Thymus (tissue), 11 donors: ENCODE measurements at regions not wholly inside any gene's neighbourhood (a gene's known extent, or its start where the extent isn't known, plus 50 kb on each side); places are given as distances from the start of the nearest gene placed in this dataset.
A peak's percentile ranks its signal among the peaks of the same experiment; 100 is the strongest.

Experiments used
- DNase-seq, 9 donors: peaks; one replicate each; pipeline ENCODE4 v3.0.0-alpha.2; 2013; ENCODE audit warnings: low spot score in 9 of 9, low read depth in 6 of 9, missing footprints in 1 of 9
- H3K27ac ChIP-seq, 2 donors: one replicate each; pipeline ENCODE4 v1.5.1; 2013; ENCODE audit warnings: control low read depth in 1 of 2, low read depth in 1 of 2, low read length in 1 of 2, mild to moderate bottlenecking in 1 of 2, moderate library complexity in 1 of 2
- H3K27me3 ChIP-seq, 2 donors: one replicate each; pipeline ENCODE4 v1.5.1; 2013; ENCODE audit warnings: low read length in 1 of 2; ENCODE audit not compliant: control insufficient read depth in 2 of 2, insufficient read depth in 1 of 2
- H3K36me3 ChIP-seq, 2 donors: one replicate each; pipeline ENCODE4 v1.5.1; 2013; ENCODE audit warnings: low read length in 1 of 2, mild to moderate bottlenecking in 1 of 2, moderate library complexity in 1 of 2; ENCODE audit not compliant: control insufficient read depth in 2 of 2, insufficient read depth in 2 of 2
- H3K4me1 ChIP-seq, 2 donors: one replicate each; pipeline ENCODE4 v1.5.1; 2013; ENCODE audit warnings: low read length in 2 of 2; ENCODE audit not compliant: control insufficient read depth in 2 of 2, insufficient read depth in 2 of 2
- H3K4me3 ChIP-seq, 2 donors: one replicate each; pipeline ENCODE4 v1.5.1; 2013; ENCODE audit warnings: low read length in 2 of 2, control low read depth in 1 of 2, mild to moderate bottlenecking in 1 of 2
- H3K9me3 ChIP-seq, 2 donors: one replicate each; pipeline ENCODE4 v1.5.1; 2013; ENCODE audit warnings: low read length in 1 of 2, mild to moderate bottlenecking in 1 of 2; ENCODE audit not compliant: control insufficient read depth in 2 of 2, insufficient read depth in 1 of 2
- WGBS: extraction: QIAGEN DNeasy Blood & Tissue Kit; methylation state at CpG from one replicate; pipeline ENCODE4 v1.1.7; 2013; 5-methylcytosine and 5-hydroxymethylcytosine counted together
- donor health status: healthy.

- H3K4me1 ChIP-seq = peaks cover 2 to 26% of the 10 kb centered on the region in 2 donors
- no peak for DNase-seq
- no peaks in the 10 kb centered on the region for H3K27me3 ChIP-seq
Measured at GRCh38 chr10:78945838-78946237, 122.9 kb upstream of the ZMIZ1 start.

GRCh38 chr10:78947226-78947625 lies 121.5 kb upstream of the ZMIZ1 start:
- H3K4me1 ChIP-seq = peaks cover 2 to 28% of the 10 kb centered on the region in 2 donors
- no peak for DNase-seq
- H3K27me3 ChIP-seq = no peaks in the 10 kb centered on the region
- no peak overlapping the region for H3K4me3 ChIP-seq
- WGBS = over 99% methylated on average over 6 of the region's 6 CpGs
- no peaks in the 10 kb centered on the region for H3K36me3 ChIP-seq
- no peak overlapping the region for H3K27ac ChIP-seq
- no peaks in the 10 kb centered on the region for H3K9me3 ChIP-seq

More at GRCh38 chr10:78945838-78946237, 122.9 kb upstream of the ZMIZ1 start:
- Histone ChIP-seq H3K27ac (peak overlapping the region; percentile 25 to 88), H3K4me3 (no peak overlapping the region), H3K9me3 (no peaks in the 10 kb centered on the region), H3K36me3 (no peaks in the 10 kb centered on the region)
- WGBS = 96% methylated on average over 4 of the region's 4 CpGs

GRCh38 chr10:78947733-78948132 lies 121.0 kb upstream of the ZMIZ1 start:
- H3K27ac ChIP-seq = no peak overlapping the region
- WGBS = 91% methylated on average over 2 of the region's 2 CpGs
- no peaks in the 10 kb centered on the region for H3K9me3 ChIP-seq
- no peaks in the 10 kb centered on the region for H3K36me3 ChIP-seq
- no peak for DNase-seq
- H3K4me1 ChIP-seq = peaks cover 2 to 33% of the 10 kb centered on the region in 2 donors
- no peak overlapping the region for H3K4me3 ChIP-seq
- H3K27me3 ChIP-seq = no peaks in the 10 kb centered on the region

- DNase-seq = no peak
- Histone ChIP-seq H3K36me3 (no peaks in the 10 kb centered on the region), H3K27me3 (no peaks in the 10 kb centered on the region), H3K4me3 (no peak overlapping the region), H3K4me1 (peaks cover 2 to 40% of the 10 kb centered on the region in 2 donors), H3K9me3 (no peaks in the 10 kb centered on the region), H3K27ac (no peak overlapping the region)
- 94% methylated on average over 6 of the region's 6 CpGs for WGBS
Measured at GRCh38 chr10:78948621-78949030, 120.1 kb upstream of the ZMIZ1 start.

- Histone ChIP-seq H3K27me3 (no peaks in the 10 kb centered on the region), H3K36me3 (no peaks in the 10 kb centered on the region), H3K27ac (no peak overlapping the region), H3K9me3 (no peaks in the 10 kb centered on the region), H3K4me3 (no peak overlapping the region), H3K4me1 (peaks cover 0 to 20% of the 10 kb centered on the region in 2 donors)
- 90% methylated on average over 19 of the region's 19 CpGs for WGBS
- no peak for DNase-seq
Measured at GRCh38 chr10:78950656-78951587, 117.8 kb upstream of the ZMIZ1 start.

- no peak for DNase-seq
Measured at GRCh38 chr10:78952030-78952429, 116.7 kb upstream of the ZMIZ1 start.

GRCh38 chr10:78952686-78953085 lies 116.1 kb upstream of the ZMIZ1 start:
- Histone ChIP-seq H3K9me3 (no peaks in the 10 kb centered on the region), H3K27ac (no peak overlapping the region), H3K36me3 (no peaks in the 10 kb centered on the region), H3K4me1 (peaks cover 0 to 14% of the 10 kb centered on the region in 2 donors), H3K27me3 (no peaks in the 10 kb centered on the region), H3K4me3 (no peak overlapping the region)
- no peak for DNase-seq
- 47% methylated on average over 6 of the region's 6 CpGs for WGBS

More at GRCh38 chr10:78952030-78952429, 116.7 kb upstream of the ZMIZ1 start:
- 89% methylated on average over 4 of the region's 4 CpGs for WGBS
- Histone ChIP-seq H3K27ac (no peak overlapping the region), H3K4me1 (peaks cover 0 to 14% of the 10 kb centered on the region in 2 donors), H3K36me3 (no peaks in the 10 kb centered on the region), H3K27me3 (no peaks in the 10 kb centered on the region), H3K4me3 (no peak overlapping the region), H3K9me3 (no peaks in the 10 kb centered on the region)

GRCh38 chr10:78953113-78953798 lies 115.5 kb upstream of the ZMIZ1 start:
- Histone ChIP-seq H3K27ac (no peak overlapping the region), H3K9me3 (no peaks in the 10 kb centered on the region), H3K27me3 (no peaks in the 10 kb centered on the region), H3K4me1 (peaks cover 0 to 15% of the 10 kb centered on the region in 2 donors), H3K4me3 (no peak overlapping the region), H3K36me3 (no peaks in the 10 kb centered on the region)
- WGBS = 19% methylated on average over 11 of the region's 11 CpGs
- peak in 1 of 9 donors; percentile 26 for DNase-seq

- no peaks in the 10 kb centered on the region for H3K27me3 ChIP-seq
- DNase-seq = no peak
- no peak overlapping the region for H3K27ac ChIP-seq
- peaks cover 0 to 20% of the 10 kb centered on the region in 2 donors for H3K4me1 ChIP-seq
- no peaks in the 10 kb centered on the region for H3K9me3 ChIP-seq
- H3K36me3 ChIP-seq = no peaks in the 10 kb centered on the region
- no peak overlapping the region for H3K4me3 ChIP-seq
- WGBS = 99% methylated on average over 7 of the region's 7 CpGs
Measured at GRCh38 chr10:78953799-78954297, 114.9 kb upstream of the ZMIZ1 start.
